CD4-positive, alpha-beta T cell treated with Interleukin-10 for 1 hour (primary cell): ENCODE measurements at regions not wholly inside any gene's neighbourhood (a gene's known extent, or its start where the extent isn't known, plus 50 kb on each side); places are given as distances from the start of the nearest gene placed in this dataset.
"Not testable (repeated sequence)": the region's sequence is repeated elsewhere in the genome, so short reads cannot be mapped to it uniquely, and the experiment has no call there.

Source experiments
- DNase-seq: peaks from one replicate; pipeline ENCODE4 v3.0.0-alpha.2; 2020

GRCh38 chr4:73348185-73348584, 55.9 kb upstream of the ALB start:
- no peak for DNase-seq

- DNase-seq = no peak
Observed at GRCh38 chr4:73347497-73347896, 56.6 kb upstream of the ALB start.

- DNase-seq = no peak
Observed at GRCh38 chr4:73345399-73345975, 58.6 kb upstream of the ALB start.

- DNase-seq = no peak
Observed at GRCh38 chr4:73344106-73344505, 60.0 kb upstream of the ALB start.

GRCh38 chr4:73343432-73343831, 60.7 kb upstream of the ALB start:
- DNase-seq = no peak

GRCh38 chr4:73341454-73341853, 62.6 kb upstream of the ALB start:
- no peak for DNase-seq

- no peak for DNase-seq
Observed at GRCh38 chr4:73340917-73341316, 63.2 kb upstream of the ALB start.

GRCh38 chr4:73335679-73336078, 68.4 kb upstream of the ALB start:
- DNase-seq = no peak

GRCh38 chr4:73332012-73332411, 72.1 kb upstream of the ALB start:
- not testable (repeated sequence) for DNase-seq

GRCh38 chr4:73329300-73329699, 70.7 kb upstream of the ANKRD17 start:
- DNase-seq = no peak

- DNase-seq = not testable (repeated sequence)
Observed at GRCh38 chr4:73325776-73326175, 67.2 kb upstream of the ANKRD17 start.

- DNase-seq = no peak
Observed at GRCh38 chr4:73317092-73317491, 58.5 kb upstream of the ANKRD17 start.

- DNase-seq = no peak
Observed at GRCh38 chr4:73315091-73315490, 56.5 kb upstream of the ANKRD17 start.

- no peak for DNase-seq
Observed at GRCh38 chr4:73312967-73313366, 54.4 kb upstream of the ANKRD17 start.

- DNase-seq = peak; percentile 9
Observed at GRCh38 chr4:73311428-73311827, 52.8 kb upstream of the ANKRD17 start.

- no peak for DNase-seq
Observed at GRCh38 chr4:73309211-73309610, 50.6 kb upstream of the ANKRD17 start.
